Heart left ventricle (tissue), 16 donors: ENCODE measurements at regions not wholly inside any gene's neighbourhood (a gene's known extent, or its start where the extent isn't known, plus 50 kb on each side); places are given as distances from the start of the nearest gene placed in this dataset.

Source experiments
- ATAC-seq, 4 donors: fragments of 200-7000 bp; cut with Tn5 transposase; one replicate each; pipeline ENCODE4 v1.9.1; 2020 to 2022; ENCODE audit warnings: moderate library complexity in 4 of 4, mild to moderate bottlenecking in 3 of 4, moderate number of reproducible peaks in 1 of 4
- DNase-seq, 5 donors: peaks; one replicate each; pipeline ENCODE4 v3.0.0-alpha.2; 2020
- H3K27ac ChIP-seq, 12 donors: fragments of 200-600 bp; sonication (generic) in 4 of 12; one replicate each; pipeline versions ENCODE4 v1.5.0 to v1.8.0; 2016 to 2022; ENCODE audit warnings: mild to moderate bottlenecking in 2 of 12
- H3K27me3 ChIP-seq, 9 donors: fragments of 200-600 bp; sonication (generic) in 2 of 9; one replicate each; pipeline versions ENCODE4 v1.5.1 to v1.8.0; 2016 to 2022; ENCODE audit warnings: mild to moderate bottlenecking in 3 of 9
- H3K36me3 ChIP-seq, 9 donors: fragments of 200-600 bp; sonication (generic) in 2 of 9; one replicate each; pipeline versions ENCODE4 v1.5.0 to v1.8.0; 2018 to 2022; ENCODE audit warnings: mild to moderate bottlenecking in 2 of 9
- H3K4me1 ChIP-seq, 12 donors: fragments of 200-600 bp; sonication (generic) in 4 of 12; one replicate each; pipeline versions ENCODE4 v1.5.0 to v1.8.0; 2016 to 2022; ENCODE audit warnings: mild to moderate bottlenecking in 3 of 12
- H3K4me3 ChIP-seq, 12 donors: fragments of 200-600 bp; sonication (generic) in 4 of 12; one replicate each; pipeline versions ENCODE4 v1.5.0 to v1.8.0; 2017 to 2022; ENCODE audit warnings: mild to moderate bottlenecking in 9 of 12, moderate library complexity in 4 of 12
- H3K9me3 ChIP-seq, 12 donors: fragments of 200-600 bp; sonication (generic) in 4 of 12; one replicate each; pipeline versions ENCODE4 v1.5.0 to v1.8.0; 2016 to 2022; ENCODE audit warnings: mild to moderate bottlenecking in 1 of 12
- POLR2A ChIP-seq, 2 donors: fragments of 450-650 bp; IDR thresholded peaks; one replicate each; pipeline ENCODE4 v1.6.1; 2017; ENCODE audit warnings: antibody characterized with exemption in 2 of 2, mild to moderate bottlenecking in 2 of 2, moderate library complexity in 2 of 2
- WGBS, 4 donors: extraction: QIAGEN DNeasy Blood & Tissue Kit in 2 of 4; methylation state at CpG; one replicate each; pipeline versions ENCODE4 v1.1.5 to v1.1.7; 2013 to 2018; 5-methylcytosine and 5-hydroxymethylcytosine counted together
- intact Hi-C, 10 donors: fragments of 100-400 bp; cut with DNase I; formaldehyde crosslinking; loops; one replicate each; pipeline versions ENCODE4 v1.11.1 to v1.14.2; 2022
- TF ChIP-seq, protein P1 (sequence below), 12 donors: fragments of 200-600 bp; sonication (generic) in 4 of 12; IDR thresholded peaks; one replicate each; pipeline versions ENCODE4 v1.5.0 to v1.8.0; 2018 to 2022; ENCODE audit warnings: antibody characterized with exemption in 12 of 12, mild to moderate bottlenecking in 5 of 12
- donor health status: ischemic (EF 13 %, LVEDD 7.1; RV severe dilation, severe dysfunction).
- donor health status: healthy with polysubstance abuse.
- donor health status: DM: no; HTN: yes; CAD: no.
- donor health status: DM: no; HTN: no; CAD: no.
- donor health status: ischemic (EF 25% LVEDD 6.9; RV normal size, moderate dysfunction).
- donor health status: ischemic (EF 25% LVEDD 5.7; RV mildly dilated, moderate dysfunction).
- donor health status: healthy.
- donor health status: DM: yes; HTN: yes; CAD: no.
- donor health status: ischemic (EF 35%, LVEDD 5.7; RV mildly dilated, moderate dysfunction).
- donor health status: nonischemic (EF 11% LVEDD 7.7; RV severe dilation, severe dysfunction).
- donor health status: DM: yes; HTN: yes; CAD: no.
- donor health status: PGD.
- donor health status: ischemic (EF 29% LVEDD 5.4; RV normal size, mild dysfunction).
- donor health status: nonischemic (EF 23%, LVEDD 6.1; RV moderate dilation, normal function).

DNA sequence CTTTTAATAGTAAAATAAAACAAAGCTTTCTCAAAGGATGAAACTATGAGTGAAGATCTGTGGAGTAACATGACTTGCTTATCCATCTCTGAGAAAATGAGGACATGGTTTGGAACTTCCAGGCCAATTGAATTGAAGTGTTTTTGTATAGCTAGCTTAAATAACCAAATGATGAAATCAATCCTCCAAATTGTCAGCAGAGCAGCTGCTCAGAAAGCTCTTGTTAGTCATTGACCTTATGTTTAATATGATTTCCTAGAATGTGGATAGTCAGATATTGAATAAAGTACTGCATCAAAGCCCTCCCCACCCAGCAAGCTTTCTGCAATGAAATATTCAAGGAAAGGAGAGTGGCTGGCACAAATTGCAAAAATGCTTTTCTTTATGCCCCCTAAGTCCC lies 437.2 kb downstream of the MFSD1 start:
- TF ChIP-seq, protein P1, sequence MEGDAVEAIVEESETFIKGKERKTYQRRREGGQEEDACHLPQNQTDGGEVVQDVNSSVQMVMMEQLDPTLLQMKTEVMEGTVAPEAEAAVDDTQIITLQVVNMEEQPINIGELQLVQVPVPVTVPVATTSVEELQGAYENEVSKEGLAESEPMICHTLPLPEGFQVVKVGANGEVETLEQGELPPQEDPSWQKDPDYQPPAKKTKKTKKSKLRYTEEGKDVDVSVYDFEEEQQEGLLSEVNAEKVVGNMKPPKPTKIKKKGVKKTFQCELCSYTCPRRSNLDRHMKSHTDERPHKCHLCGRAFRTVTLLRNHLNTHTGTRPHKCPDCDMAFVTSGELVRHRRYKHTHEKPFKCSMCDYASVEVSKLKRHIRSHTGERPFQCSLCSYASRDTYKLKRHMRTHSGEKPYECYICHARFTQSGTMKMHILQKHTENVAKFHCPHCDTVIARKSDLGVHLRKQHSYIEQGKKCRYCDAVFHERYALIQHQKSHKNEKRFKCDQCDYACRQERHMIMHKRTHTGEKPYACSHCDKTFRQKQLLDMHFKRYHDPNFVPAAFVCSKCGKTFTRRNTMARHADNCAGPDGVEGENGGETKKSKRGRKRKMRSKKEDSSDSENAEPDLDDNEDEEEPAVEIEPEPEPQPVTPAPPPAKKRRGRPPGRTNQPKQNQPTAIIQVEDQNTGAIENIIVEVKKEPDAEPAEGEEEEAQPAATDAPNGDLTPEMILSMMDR (IDR thresholded peaks at IDR 0.05) = no peak
- no peak for TF ChIP-seq POLR2A (IDR thresholded peaks at IDR 0.05)

DNA sequence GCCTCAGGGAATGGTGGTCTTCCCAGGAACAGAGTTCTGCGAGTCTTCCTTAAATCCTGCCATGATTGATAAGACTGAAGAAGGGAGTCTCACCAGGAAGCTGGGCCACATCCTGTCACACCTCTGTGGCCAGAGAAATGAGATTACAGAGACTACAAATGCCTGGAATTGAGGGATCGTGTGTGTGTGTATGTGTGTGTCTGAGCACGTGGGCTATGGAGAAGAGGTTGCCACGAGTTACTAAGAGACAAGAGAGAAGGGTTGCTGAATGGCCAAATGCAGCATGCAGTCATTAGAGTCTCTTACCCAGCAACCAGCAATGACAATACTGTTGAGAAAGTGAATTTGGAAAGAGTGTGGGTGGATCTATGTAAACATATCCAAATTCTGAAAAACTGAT lies 443.1 kb downstream of the MFSD1 start:
- intact Hi-C loops = no loop called here
- no peaks in the 10 kb centered on the region for H3K4me1 ChIP-seq
- TF ChIP-seq, protein P1 (IDR thresholded peaks at IDR 0.05) = no peak
- TF ChIP-seq POLR2A (IDR thresholded peaks at IDR 0.05) = no peak
- H3K36me3 ChIP-seq = no peaks in the 10 kb centered on the region
- no peak overlapping the region for H3K27ac ChIP-seq
- DNase-seq = no peak
- no peaks in the 10 kb centered on the region for H3K9me3 ChIP-seq
- no peak for ATAC-seq
- 44 to 60% (median 49%) methylated on average over 4 of the region's 4 CpGs for WGBS, 4 donors
- no peaks in the 10 kb centered on the region for H3K27me3 ChIP-seq
- no peak overlapping the region for H3K4me3 ChIP-seq

More for the DNA sequence above, 437.2 kb downstream of the MFSD1 start:
- no peak for ATAC-seq
- no peak for DNase-seq
- Histone ChIP-seq H3K27me3 (peaks cover 0 to 6% (median 0%) of the 10 kb centered on the region in 9 donors), H3K4me3 (no peak overlapping the region), H3K36me3 (no peaks in the 10 kb centered on the region), H3K27ac (no peak overlapping the region), H3K9me3 (no peaks in the 10 kb centered on the region), H3K4me1 (no peaks in the 10 kb centered on the region)
- intact Hi-C loops = no loop called here

DNA sequence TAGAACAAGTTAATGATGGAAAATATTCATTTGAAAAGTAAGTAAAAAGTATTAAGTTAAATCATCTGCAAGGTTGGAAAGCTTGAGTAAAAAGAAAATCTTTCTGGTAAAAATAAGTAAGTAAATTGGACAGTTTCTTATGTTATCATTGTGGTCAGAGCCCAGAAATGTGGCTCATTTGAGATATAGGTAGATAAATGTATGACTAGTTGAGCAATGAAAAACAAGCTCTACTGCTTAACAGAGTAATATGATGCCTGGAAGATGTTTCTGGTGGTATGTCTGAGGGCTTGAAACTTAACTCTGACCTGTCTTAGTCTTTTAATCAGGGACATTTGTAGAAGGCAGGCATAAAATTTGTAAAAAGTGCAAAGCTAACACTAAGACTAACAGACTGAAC lies 444.0 kb downstream of the MFSD1 start:
- H3K36me3 ChIP-seq = no peaks in the 10 kb centered on the region
- ATAC-seq = no peak
- no peaks in the 10 kb centered on the region for H3K9me3 ChIP-seq
- H3K27me3 ChIP-seq = no peaks in the 10 kb centered on the region
- TF ChIP-seq, protein P1 (IDR thresholded peaks at IDR 0.05) = no peak
- TF ChIP-seq POLR2A (IDR thresholded peaks at IDR 0.05) = no peak
- H3K4me3 ChIP-seq = no peak overlapping the region
- no peak overlapping the region for H3K27ac ChIP-seq
- H3K4me1 ChIP-seq = no peaks in the 10 kb centered on the region
- DNase-seq = no peak
- intact Hi-C loops = no loop called here

DNA sequence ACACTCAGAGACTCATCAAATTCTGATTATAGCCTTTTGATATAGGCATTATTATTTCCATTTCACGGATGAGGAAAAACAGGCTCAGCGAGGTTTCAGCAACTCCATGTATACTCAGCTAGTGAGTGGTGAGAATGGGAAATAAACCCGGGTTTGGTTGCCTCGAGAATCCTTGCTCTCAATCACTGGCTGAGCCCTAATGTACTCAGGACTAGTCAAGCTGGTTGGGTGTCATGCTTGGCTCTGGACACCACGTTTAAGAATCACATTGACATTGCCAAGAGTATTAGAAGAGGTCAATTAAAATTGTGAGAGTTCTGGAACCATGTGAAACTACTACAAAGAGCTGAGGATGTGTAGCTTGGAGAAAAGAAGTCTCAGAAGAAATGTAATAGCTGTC lies 444.5 kb downstream of the MFSD1 start:
- TF ChIP-seq, protein P1 (IDR thresholded peaks at IDR 0.05) = no peak
- no peak for TF ChIP-seq POLR2A (IDR thresholded peaks at IDR 0.05)
- WGBS, 4 donors = 74 to 80% (median 76%) methylated on average over 5 of the region's 5 CpGs
- no peaks in the 10 kb centered on the region for H3K9me3 ChIP-seq
- H3K27me3 ChIP-seq = no peaks in the 10 kb centered on the region
- H3K4me3 ChIP-seq = no peak overlapping the region
- no peaks in the 10 kb centered on the region for H3K4me1 ChIP-seq
- no peak overlapping the region for H3K27ac ChIP-seq
- H3K36me3 ChIP-seq = no peaks in the 10 kb centered on the region
- ATAC-seq = no peak
- no peak for DNase-seq
- intact Hi-C loops = no loop called here
